DMS114 treated with DMSO at 0.1 percent for 48 hours (cell line): ENCODE measurements at regions not wholly inside any gene's neighbourhood (a gene's known extent, or its start where the extent isn't known, plus 50 kb on each side); places are given as distances from the start of the nearest gene placed in this dataset.
A peak's percentile ranks its signal among the peaks of the same experiment; 100 is the strongest.

Experiments
- DNase-seq: peaks from one replicate; lab custom pipeline; 2025; ENCODE audit not compliant: unreplicated experiment; lab: John Stamatoyannopoulos, UW

DNA sequence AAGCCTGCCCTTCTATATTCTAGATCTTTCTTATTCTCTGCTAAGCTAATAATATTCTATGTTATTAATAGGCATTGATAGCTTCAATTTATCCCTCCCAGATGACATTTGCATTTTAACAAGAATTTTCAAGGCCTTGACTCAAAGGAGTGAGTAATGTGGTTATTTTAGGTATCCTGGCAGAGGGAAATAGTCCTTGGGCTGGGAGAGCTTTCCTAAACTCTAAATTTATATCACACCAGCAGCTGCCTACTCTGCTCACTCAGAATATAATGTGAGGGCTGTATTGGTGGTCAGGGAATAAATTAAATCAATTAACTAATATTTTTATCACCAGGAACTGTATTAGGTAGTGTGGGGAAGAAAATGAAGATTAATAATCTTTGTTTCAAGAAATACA lies 74.8 kb upstream of the ADAM23 start:
- DNase-seq: no peak

DNA sequence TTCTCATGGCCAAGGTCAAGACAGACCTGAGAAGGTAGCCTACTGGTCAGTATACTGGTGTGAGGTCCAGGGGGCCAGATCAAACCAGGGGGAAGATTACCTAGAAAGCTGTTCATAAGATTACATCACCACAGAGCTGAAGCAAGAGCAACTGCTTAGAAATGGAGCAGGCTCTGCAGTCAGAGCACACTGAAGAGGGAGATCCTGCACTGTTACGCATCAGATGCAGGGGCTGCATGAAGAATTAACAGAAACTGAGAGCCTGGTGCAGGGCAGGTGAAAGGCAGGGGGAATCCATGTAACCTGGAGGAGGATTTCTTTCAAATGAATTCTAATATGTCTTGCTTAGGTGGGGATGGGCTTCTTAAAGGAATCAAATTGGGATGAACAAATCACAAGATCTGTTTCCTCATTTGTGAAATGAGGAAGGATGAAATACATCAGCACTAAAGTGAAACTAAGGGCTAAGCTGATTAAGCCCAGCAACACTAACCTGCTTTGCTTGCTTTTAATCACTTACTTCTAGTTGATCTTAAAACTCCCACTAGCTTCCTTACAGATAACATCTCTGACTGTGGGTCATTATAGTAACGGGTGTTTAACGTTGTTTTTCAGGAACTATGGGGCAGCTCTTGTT lies 74.3 kb upstream of the ADAM23 start:
- DNase-seq: no peak

DNA sequence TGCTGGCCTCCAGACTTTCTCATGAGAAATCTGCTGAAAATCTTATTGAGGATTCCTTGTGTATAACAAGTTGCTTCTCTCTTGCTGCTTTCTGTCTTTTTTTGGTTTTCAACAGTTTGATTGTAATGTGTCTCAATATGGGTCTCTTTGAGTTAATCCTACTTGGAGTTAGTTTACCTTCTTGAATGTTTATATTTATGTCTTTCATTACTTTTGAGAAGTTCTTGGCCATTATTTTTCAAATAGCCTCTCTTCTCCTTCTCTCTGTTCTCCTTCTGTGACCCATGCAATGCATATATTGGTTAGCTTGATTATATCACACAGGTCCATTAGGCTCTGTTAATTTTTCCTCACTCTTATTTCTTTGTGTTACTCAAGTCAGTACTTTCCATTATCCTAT lies 67.4 kb upstream of the ADAM23 start:
- DNase-seq: no peak

DNA sequence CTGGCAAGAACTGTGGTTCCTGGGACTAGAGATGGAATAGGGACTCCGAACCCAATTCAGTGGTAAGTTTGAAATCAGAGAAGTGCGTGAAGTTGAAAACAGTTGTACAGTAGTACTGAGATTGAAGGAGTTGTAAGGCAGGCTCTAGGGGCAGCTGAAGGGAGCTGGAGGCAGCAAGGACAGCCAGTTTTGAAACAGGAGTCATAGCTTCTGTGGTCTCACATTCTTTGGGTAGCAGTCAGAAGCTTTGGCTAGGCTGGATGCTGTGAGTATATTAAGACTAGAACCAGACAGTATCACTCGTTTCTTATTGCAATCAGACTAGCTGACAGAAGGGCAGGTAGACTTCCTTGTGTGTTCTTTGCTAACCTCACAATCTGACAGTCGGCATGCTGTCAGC lies 64.5 kb upstream of the ADAM23 start:
- no peak for DNase-seq

DNA sequence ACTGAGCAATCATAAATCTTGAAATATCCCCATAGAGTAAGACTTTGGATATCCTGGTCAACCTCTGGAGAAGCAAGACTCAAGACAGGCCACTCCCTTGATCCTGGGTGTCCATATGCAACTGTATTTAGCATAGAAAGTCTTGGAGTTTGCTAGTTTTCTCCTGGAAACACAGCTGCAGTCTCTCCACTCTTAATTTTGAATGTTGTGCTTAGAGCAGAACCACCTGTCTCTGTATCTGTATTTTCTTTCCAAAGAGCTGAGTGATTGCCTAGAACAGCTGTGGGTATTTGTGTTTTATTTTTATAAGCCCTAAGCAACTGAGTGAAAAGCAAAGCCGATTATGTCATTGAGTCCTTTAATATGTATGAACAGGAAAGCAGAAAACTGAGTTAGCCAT lies 64.1 kb upstream of the ADAM23 start:
- no peak for DNase-seq

DNA sequence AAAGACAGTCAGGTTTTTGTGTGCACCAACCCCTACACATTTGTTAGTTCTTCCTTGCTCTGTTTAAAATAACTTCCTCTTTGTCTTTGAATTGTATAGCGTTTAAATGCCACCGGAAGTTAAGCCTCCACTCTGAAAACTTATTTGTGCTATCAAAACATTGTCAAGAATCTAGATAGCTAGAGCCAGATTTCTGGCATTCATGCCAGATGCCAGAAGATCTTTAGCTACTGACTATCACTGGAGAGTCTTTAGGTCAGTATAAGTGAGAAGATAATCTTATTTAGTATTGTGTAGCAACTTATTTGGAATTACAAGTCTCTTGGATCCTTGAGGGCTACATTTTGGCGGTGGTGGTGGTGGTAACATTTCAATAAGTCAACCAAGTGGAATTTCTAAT lies 63.4 kb upstream of the ADAM23 start:
- DNase-seq: no peak

DNA sequence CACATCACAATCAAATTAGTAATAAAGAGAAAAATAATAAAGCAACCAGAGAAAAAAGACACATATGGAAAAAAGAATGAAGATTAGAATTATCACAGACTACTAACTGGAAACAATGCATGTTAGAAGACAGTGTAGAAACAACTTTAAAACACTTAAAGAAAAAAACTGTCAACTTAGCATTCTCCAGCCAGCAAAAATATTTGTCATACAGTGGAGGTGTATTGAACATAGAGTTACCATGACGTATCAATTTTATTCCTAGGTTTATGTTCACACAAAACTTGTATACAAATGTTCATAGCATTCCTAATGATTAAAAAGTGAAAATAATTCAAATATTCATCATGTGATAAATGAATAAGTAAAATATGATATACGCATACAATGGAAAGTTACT lies 61.5 kb upstream of the ADAM23 start:
- DNase-seq: no peak

DNA sequence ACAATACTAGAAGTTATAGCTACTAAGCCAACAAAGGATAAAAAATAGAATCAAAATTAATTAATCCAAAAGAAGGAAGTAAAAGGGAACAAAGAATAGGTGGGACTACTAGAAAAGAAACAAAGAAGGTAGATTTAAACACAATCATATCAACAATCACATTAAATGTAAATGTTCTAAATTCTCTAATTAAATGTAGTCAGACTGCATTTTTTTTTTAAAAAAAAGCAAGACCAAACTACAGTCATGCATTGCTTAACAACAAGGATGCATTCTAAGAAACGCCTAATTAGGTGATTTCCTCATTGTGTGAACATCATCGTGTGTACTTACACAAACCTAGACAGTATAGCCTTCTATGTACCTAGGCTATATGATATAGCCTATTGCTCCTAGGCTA lies 59.7 kb upstream of the ADAM23 start:
- no peak for DNase-seq

DNA sequence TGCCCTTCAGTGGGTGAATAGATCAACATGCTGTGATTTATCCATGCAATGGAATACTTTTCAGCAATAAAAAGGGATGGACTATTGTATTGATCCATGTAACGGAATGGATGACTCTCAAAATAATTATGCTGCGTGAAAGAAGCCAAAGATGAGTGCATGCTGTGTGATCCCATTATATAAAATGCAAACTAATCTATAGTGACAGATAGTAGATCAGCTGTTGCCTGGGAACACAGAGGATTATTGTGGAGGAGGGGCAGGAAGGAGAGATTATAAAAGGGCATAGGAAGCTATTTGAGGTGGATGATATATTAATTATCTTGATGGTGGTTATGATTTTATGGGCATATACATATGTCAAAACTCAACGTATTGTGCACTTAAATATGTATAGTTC lies 55.5 kb upstream of the ADAM23 start:
- no peak for DNase-seq

DNA sequence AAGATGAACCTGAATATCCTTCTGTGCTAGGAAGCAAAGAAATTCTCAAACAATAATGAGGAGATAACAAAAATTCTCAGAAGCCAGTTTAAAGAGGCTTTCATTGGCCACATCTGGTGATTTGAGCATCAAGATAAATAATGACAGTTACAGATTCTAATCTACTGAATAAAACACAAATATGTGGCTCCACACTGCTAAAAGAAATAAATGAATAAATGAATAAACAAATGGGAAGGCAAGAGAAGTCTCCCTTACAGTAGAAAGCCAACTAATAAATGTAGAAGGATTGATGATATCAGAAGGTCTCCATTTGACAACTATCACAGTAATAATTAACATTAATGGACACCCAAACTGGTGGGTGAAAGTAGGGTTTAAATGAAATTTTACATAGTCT lies 54.6 kb upstream of the ADAM23 start:
- no peak for DNase-seq

DNA sequence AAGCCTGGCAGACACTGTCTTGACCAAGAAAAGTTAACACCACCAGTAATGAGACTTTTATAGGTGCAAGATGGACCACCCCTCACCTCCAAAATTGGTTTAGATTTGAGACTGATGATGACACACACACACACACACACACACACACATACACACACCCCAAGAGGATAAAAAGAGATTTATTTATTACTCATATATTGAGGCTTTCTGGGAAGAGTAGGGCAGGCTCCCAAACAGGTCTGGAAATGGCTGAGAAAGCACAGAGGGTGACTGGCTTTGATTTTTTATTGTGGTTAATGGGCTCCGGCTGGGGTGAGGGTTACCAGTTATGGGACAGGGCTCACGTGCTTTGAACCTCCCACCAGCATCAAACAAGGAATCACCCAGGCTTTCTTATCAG lies 54.2 kb upstream of the ADAM23 start:
- DNase-seq: no peak

DNA sequence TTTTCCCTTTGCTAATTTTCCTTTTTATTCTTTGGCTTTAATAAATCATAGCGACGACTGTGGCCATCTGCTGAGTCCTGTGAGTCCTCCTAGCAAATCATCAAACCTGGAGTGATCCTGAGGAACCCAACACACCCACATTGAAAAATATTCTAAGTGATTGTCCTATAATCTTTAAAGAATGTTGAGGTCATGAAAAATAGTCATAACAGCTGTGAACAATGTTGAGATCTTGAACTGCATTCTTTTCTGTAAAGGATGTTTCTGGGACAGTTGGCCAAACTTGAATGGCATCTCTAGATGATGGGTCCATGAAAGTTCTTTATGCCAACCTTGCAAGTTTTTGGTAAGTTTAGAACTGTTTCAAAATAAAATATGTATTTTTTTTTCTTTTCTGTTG lies 53.2 kb upstream of the ADAM23 start:
- no peak for DNase-seq

DNA sequence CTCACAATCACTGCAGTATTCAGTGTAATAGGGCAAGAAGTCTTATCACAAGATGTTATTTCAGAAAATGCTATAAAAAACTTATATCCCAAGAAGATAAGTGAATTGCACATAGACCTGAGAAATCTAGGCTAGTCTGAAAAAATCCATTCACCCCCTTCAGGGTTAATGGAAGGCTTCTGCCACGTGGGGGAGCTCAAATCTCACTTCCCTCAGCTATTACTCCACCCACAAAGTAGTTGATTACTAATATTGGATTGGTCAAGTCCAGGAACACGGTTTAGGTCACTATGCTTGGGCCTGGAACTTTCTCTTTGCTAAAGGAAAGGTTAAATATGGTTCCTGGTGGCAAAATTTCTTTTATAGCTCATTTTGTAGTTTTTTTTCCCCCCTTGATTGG lies 51.2 kb upstream of the ADAM23 start:
- peak; percentile 21 for DNase-seq
